ENCODE measurements at regions not wholly inside any gene's neighbourhood (a gene's known extent, or its start where the extent isn't known, plus 50 kb on each side); places are given as distances from the start of the nearest gene placed in this dataset.
"Not testable (repeated sequence)": the region's sequence is repeated elsewhere in the genome, so short reads cannot be mapped to it uniquely, and the experiment has no call there.

DNA sequence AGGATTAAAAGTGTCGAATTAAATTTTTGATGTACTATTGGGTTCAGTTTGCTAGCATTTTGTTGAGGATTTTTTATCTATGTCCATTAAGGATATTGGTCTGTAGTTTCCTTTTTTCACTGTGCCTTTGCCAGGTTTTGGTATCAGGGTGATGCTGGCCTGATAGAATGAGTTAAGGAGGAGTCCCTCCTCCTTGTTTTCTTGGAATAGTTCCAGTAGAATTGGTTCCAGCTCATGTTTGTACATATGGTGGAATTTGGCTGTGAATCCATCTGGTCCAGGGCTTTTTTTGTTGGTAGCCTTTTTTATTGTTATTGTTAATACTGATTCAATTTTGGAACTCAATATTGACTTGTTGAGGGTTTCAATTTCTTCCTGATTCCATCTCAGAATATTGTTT lies 141.8 kb downstream of the SIM1 start:
- no peak overlapping the region for H3K4me3 ChIP-seq (ENCODE audit: low read depth, low read length)

- no peak overlapping the region for H3K4me3 ChIP-seq (ENCODE audit: low read depth, low read length)
These were observed 144.0 kb downstream of the SIM1 start for GRCh38 chr6:100320686-100321085.

DNA sequence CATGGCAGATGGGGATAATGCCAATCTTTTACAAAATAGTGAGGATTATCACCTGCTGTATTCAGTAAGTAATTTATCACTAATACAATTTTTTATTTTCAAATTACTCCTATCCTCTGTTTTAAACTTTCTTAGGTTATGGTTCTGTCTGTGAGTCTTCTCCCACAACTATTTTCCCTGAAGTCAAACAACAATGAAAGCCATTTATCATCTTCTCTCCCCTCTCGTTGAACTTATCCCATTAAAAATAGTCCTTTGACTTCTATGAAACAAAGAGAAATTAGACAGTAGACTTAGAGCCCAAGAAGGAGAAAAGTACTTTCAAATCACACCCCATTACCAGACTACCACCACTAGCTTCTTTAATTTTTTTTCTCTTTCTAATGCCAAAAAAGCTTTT lies 147.7 kb downstream of the SIM1 start:
- no peak overlapping the region for H3K4me3 ChIP-seq (ENCODE audit: low read depth, low read length)

GRCh38 chr6:100314186-100314585 lies 150.5 kb downstream of the SIM1 start:
- H3K4me3 ChIP-seq (ENCODE audit: low read depth, low read length) = no peak overlapping the region

DNA sequence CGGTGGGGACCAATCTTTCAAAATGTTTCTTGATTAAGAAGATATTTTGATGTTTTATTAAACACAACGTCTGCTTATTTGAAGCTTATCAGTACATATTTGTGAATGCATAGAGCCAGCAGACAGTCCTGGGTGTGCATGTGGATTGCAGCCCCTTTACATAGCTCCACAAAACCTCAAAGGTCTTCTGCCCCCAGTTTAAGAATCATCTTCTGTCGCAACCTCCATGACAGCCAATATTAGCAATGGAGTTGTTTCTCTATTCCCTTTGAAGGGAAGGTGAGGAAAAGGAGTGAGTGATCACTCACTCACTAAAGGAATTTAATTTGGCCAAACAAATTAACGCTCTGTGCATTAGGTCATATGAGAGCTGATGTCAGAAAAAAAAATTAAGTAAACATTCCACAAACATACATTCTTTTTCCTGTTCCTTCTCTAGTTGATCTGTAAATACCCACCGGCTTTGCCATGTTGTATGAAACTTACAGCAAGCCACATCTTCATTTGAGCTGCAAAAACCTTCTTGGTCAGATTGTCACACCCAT lies 152.9 kb downstream of the SIM1 start:
- no peak overlapping the region for H3K4me3 ChIP-seq (ENCODE audit: low read depth, low read length)

GRCh38 chr6:100309174-100309573 lies 155.5 kb downstream of the SIM1 start:
- no peak overlapping the region for H3K4me3 ChIP-seq (ENCODE audit: low read depth, low read length)

GRCh38 chr6:100307561-100307960 lies 157.2 kb downstream of the SIM1 start:
- H3K4me3 ChIP-seq (ENCODE audit: low read depth, low read length) = no peak overlapping the region

DNA sequence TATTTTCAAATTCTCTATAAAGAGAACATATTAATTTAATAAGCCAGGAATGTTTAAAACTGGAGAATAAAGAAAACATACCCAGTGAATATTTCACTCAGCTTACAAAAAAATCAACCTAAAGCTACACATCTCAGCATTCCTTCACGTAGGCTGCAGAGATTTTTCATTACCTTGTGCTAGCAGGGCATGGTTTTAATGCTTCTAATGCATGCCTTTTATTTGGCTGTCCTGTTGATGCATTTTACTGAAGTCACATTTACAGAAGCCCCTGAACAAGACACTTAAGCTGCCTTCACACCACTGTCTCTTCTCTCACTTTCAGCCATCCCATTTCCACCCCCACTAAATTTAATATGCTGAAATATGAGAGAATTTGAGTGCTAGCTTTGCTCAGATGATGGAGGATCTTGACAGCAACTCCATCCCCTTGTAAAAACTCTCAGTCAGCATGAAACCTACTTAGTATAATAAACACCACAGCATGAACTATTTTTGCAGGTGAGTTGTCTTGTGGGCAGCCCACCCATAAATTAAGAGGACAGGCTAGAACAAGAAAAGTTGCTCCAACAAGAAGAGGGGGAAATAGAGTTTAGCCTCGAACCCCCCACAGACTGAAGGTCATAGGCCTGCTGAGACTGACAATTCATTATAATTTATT lies 159.4 kb downstream of the SIM1 start:
- H3K4me3 ChIP-seq (ENCODE audit: low read depth, low read length) = no peak overlapping the region

DNA sequence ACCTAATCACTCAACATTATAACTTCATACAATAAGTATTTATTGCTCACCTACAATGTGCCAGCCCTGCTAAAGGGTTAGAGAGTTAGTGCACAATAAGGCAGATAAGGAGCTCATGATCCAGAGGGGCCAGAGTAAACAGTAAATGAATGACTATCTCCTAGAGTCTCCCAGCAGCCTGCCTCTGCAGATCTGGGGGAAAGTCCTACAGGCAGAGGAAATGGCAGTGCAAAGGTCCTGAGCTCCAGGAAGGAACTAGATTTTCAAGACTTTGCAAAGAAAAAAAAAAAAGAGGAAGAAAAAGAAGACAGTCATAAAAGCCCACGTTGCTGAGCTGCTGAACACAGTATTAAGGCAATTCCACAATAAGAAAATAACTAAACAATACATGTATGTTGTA lies 160.1 kb downstream of the SIM1 start:
- H3K4me3 ChIP-seq (ENCODE audit: low read depth, low read length) = no peak overlapping the region

- H3K4me3 ChIP-seq (ENCODE audit: low read depth, low read length) = no peak overlapping the region
These were observed 163.0 kb downstream of the SIM1 start for GRCh38 chr6:100301731-100302130.

DNA sequence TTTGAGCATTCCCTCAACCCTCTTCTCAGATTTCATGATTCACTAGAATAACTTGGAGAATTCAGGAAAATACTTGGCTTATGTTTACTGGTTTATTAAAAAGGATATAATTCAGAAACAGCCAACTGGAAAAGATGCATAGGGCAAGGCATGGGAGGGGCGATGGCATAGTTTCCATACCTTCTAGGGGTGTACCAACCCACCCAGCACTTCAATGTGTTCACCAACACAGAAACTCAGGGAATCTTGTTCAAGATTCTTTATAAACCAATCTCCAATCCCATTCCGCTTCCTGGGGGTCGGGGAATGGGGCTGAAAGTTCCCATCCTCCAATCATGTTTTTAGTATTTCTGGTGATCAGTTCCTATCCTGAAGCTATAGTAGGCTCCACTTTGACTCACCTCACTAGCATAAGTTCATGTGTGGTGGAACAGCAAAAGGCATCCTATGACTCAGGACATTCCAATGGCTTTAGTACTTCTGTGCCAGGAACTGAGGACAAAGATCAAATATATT lies 164.4 kb downstream of the SIM1 start:
- no peak overlapping the region for H3K4me3 ChIP-seq (ENCODE audit: low read depth, low read length)

- H3K4me3 ChIP-seq (ENCODE audit: low read depth, low read length) = no peak overlapping the region
These were observed 167.7 kb downstream of the SIM1 start for GRCh38 chr6:100296810-100297544.

- H3K4me3 ChIP-seq (ENCODE audit: low read depth, low read length) = not testable (repeated sequence)
These were observed 169.5 kb downstream of the SIM1 start for GRCh38 chr6:100295172-100295571.

- no peak overlapping the region for H3K4me3 ChIP-seq (ENCODE audit: low read depth, low read length)
These were observed 175.4 kb downstream of the SIM1 start for GRCh38 chr6:100289285-100289684.

DNA sequence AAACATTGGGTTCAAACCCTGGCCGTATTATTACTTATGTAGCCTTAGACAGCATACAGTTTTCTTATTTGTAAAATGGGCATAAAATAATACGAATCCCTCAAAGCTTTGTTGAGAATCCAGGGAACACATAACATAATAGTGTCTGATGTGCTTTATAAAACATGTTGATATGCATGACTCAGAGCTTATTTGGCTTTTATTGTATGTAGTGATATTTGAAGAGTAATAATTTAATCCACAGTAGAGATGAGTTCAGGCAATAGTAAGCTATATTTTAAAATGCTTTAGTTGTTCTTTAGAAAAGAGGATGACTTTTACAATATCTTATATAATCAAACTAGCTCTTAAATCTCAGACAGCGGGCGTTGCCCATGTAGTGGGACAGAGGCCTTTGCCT lies 176.4 kb downstream of the SIM1 start:
- H3K4me3 ChIP-seq (ENCODE audit: low read depth, low read length) = no peak overlapping the region

DNA sequence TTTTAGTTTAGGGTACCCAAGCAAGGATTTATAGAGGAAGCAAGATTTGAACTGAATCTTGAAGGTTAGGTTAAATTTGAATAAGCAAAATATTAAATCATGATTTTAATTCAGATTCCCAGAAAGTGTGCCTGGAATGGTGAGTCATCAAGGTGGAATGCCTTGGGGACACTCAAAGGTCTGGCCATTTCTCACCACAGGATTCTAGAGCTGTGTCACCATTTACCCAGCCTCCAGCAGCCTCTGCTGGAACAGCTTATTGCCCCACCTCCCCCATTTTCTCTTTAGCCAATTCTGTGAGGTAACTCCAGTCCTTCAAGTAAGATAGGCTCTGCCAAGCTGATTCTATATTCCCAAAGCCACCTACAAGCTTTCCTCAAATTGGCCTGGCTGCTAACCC lies 181.4 kb downstream of the SIM1 start:
- H3K4me3 ChIP-seq (ENCODE audit: low read depth, low read length) = no peak overlapping the region

GRCh38 chr6:100281471-100281901 lies 183.2 kb downstream of the SIM1 start:
- H3K4me3 ChIP-seq (ENCODE audit: low read depth, low read length) = peak overlapping the region; percentile 10

- H3K4me3 ChIP-seq (ENCODE audit: low read depth, low read length) = no peak overlapping the region
These were observed 188.2 kb downstream of the SIM1 start for GRCh38 chr6:100276311-100277057.

DNA sequence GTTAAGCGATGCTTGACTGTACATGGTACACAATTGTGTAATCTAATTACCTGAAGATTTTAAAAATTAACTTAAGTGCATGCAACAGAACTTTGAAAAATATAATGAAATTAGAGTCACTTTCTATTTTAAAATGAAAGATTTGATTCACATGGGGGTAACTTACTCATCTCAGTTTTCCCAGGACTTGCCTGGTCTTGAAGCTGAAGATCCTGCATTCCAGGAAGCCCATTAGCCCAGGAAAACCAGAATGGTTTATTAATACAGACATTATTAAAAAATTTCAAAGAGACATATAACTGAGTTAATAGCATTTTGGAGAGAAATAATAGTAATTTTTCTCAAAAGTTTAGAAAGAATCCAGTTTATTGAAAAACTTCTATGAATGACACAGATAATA lies 190.6 kb downstream of the SIM1 start:
- no peak overlapping the region for H3K4me3 ChIP-seq (ENCODE audit: low read depth, low read length)

- H3K4me3 ChIP-seq (ENCODE audit: low read depth, low read length) = no peak overlapping the region
These were observed 193.1 kb downstream of the SIM1 start for GRCh38 chr6:100271625-100272024.

GRCh38 chr6:100271202-100271601 lies 193.5 kb downstream of the SIM1 start:
- no peak overlapping the region for H3K4me3 ChIP-seq (ENCODE audit: low read depth, low read length)
